HFF-Myc (cell line): ENCODE measurements at regions not wholly inside any gene's neighbourhood (a gene's known extent, or its start where the extent isn't known, plus 50 kb on each side); places are given as distances from the start of the nearest gene placed in this dataset.

ENCODE experiments used
- DNase-seq: peaks from one replicate; pipeline ENCODE4 v3.0.0-alpha.2; 2011; ENCODE audit warnings: low read depth; ENCODE audit errors: extremely low read depth
- H3K4me3 ChIP-seq: replicated peaks from 2 replicates; pipeline ENCODE4 v1.5.1; 2011; ENCODE audit warnings: low read depth, mild to moderate bottlenecking, control low read depth, low read length
- TF ChIP-seq, protein P1 (sequence below): IDR thresholded peaks from 2 replicates; pipeline ENCODE4 v1.5.1; 2012; ENCODE audit warnings: mild to moderate bottlenecking, low read depth, low read length, control low read depth; ENCODE audit errors: missing control alignments

DNA sequence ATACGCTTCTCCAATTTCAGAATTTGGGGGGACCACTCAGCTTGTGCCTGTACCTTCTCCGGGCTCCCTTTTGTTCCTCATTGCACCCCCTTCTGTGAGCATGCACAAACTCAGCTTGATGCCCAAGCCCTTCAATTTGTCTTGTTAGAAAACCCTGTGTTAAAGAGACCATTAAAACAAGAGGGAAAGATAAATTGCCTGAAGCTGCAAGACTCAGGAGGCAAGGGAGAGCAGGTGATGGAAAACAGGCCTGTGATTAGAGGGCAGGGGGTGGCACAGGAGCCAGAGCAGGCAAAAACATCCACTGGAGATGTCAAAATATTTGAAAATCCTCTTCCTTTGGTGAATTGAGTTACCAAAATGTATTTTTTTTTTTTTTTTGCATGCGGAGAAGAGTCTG lies 121.7 kb downstream of the MIAT start:
- TF ChIP-seq, protein P1, sequence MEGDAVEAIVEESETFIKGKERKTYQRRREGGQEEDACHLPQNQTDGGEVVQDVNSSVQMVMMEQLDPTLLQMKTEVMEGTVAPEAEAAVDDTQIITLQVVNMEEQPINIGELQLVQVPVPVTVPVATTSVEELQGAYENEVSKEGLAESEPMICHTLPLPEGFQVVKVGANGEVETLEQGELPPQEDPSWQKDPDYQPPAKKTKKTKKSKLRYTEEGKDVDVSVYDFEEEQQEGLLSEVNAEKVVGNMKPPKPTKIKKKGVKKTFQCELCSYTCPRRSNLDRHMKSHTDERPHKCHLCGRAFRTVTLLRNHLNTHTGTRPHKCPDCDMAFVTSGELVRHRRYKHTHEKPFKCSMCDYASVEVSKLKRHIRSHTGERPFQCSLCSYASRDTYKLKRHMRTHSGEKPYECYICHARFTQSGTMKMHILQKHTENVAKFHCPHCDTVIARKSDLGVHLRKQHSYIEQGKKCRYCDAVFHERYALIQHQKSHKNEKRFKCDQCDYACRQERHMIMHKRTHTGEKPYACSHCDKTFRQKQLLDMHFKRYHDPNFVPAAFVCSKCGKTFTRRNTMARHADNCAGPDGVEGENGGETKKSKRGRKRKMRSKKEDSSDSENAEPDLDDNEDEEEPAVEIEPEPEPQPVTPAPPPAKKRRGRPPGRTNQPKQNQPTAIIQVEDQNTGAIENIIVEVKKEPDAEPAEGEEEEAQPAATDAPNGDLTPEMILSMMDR = no peak
- H3K4me3 ChIP-seq = no peak overlapping the region
- no peak for DNase-seq

DNA sequence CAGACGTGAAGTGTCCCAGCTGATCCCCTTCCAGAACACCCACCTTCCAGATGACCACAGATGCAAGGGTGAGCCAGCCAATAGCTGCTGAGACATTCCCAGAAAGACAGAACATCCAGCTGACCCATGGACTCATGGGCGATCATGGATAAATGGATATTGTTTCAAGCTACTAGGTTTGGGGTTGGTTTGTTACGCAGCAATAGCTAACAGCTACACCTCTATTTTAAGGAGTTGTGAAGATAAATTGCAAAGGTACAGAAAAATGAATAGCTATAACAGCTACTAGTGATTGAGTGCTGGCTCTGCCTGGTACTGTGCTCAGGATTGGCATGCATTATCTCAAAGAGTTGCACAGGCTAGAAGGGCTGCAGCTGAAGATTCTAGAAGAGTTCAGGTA lies 122.5 kb downstream of the MIAT start:
- H3K4me3 ChIP-seq = no peak overlapping the region
- TF ChIP-seq, protein P1 = no peak
- DNase-seq = no peak

DNA sequence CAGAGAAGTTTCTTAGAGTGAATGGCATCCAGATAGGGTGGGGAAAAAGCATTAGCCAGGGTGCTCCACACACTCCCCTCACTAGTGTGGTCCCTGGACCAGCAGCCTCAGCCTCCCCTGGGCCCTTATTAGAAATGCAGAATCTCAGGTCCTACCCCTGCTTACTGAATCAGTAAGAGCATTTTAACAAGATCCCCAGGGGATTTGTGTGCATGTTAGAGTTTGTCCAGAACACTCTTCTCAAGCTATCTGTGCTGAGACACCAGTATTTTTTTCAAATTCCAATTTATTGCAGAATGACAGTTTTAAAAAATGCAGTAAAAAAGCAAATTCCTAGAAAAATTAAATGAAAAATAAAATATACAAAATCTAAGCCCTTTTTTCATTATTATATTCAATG lies 123.1 kb downstream of the MIAT start:
- TF ChIP-seq, protein P1 = no peak
- no peak overlapping the region for H3K4me3 ChIP-seq
- no peak for DNase-seq

DNA sequence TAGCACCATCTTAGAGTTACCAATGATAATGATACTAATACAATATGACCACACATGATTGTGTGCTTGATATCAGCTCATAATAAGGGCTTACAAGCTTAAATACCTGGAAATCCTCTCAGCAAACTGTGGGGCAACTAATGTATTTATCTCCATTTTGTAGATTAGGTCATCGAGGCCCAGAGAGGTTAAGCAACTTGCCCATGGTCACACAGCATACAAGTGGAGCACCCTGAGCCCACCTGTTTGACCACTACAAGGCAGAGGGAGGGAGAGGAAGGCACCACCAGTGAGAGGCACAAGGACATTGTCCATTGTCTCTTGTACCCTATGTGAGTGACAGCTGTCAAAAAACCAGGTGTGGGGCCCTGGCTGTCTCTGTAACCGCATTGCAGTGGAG lies 123.7 kb downstream of the MIAT start:
- TF ChIP-seq, protein P1 = no peak
- DNase-seq = no peak
- no peak overlapping the region for H3K4me3 ChIP-seq

DNA sequence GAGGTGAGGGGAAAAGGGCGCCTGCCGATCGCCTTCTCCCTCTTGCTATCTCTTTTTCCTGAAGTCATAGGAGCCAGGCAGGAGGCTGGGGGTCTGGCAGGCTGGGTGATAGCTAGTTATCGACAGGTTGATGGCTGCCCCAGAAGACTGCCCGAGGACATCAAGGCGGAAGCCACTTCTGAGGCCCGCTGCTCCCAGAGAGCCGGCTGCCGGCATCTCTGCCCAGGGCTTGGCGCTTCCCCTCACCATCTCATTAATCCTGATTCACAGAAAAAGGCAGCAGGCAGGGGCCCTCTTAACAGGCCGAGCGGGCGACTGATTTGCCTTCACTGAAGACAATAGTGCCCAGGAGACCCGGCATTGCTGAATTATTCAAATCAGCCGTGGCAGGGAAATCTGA lies 124.2 kb downstream of the MIAT start:
- TF ChIP-seq, protein P1 = no peak
- no peak for DNase-seq
- no peak overlapping the region for H3K4me3 ChIP-seq

DNA sequence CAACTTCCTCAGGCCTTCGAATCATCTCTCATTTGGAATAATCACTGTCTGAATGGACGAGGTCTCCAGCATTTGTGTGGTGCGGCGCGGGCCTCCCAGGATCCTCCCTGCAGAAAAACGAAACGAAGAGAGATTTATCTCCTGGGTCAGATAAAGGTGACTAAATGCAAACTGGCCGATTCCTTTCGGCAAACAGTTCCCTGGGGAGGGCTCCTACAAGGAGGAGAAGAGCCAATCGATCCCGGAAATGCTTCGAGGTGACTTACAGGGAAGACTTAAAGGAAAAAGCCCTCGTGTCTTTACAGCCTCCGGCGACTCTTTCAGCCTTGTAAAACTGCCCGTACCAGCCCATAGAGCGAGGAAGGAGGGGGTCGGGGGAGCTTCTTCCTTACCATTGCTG lies 126.5 kb downstream of the MIAT start:
- TF ChIP-seq, protein P1 = no peak
- no peak overlapping the region for H3K4me3 ChIP-seq
- no peak for DNase-seq

DNA sequence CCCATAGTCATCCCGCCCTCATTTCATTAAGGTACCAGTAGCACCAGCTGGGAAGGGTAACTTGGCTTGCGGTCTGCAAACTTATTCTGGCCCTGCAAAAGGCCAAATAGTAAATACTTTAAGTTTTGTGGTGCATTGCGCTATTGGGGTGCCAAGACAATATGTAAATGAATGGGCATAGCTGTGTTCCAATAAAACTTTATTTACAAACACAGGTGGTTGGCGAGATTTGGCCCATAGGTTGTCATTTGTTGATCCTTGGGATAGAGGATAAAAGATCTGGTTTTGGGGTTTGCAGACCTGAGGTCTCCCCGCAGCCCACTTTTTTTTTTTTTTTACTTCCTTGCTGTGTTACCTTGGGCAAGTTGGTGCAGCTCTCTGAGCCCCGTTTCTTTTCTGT lies 127.4 kb downstream of the MIAT start:
- no peak overlapping the region for H3K4me3 ChIP-seq
- TF ChIP-seq, protein P1 = no peak
- no peak for DNase-seq
